Hepatocyte (in vitro differentiated cells): ENCODE measurements at regions not wholly inside any gene's neighbourhood (a gene's known extent, or its start where the extent isn't known, plus 50 kb on each side); places are given as distances from the start of the nearest gene placed in this dataset.

Experiments used
- DNase-seq: peaks from one replicate; pipeline ENCODE4 v3.0.0-alpha.2; 2016; ENCODE audit warnings: low spot score
- H2AFZ ChIP-seq: fragments of 200-600 bp; sonication (generic); 2 replicates; pipeline ENCODE4 v1.6.0; 2016; ENCODE audit warnings: antibody characterized with exemption, mild to moderate bottlenecking
- H3K27ac ChIP-seq: fragments of 200-600 bp; sonication (generic); 2 replicates; pipeline ENCODE4 v1.5.1; 2016; ENCODE audit warnings: mild to moderate bottlenecking
- H3K27me3 ChIP-seq: fragments of 200-600 bp; sonication (generic); 2 replicates; pipeline ENCODE4 v1.6.1; 2016
- H3K36me3 ChIP-seq: fragments of 200-600 bp; sonication (generic); replicated peaks from 2 replicates; pipeline ENCODE4 v1.5.1; 2016; ENCODE audit warnings: low read depth; ENCODE audit not compliant: insufficient read depth
- H3K4me1 ChIP-seq: fragments of 200-600 bp; sonication (generic); 2 replicates; pipeline ENCODE4 v1.5.1; 2016; ENCODE audit warnings: mild to moderate bottlenecking, moderate library complexity; ENCODE audit not compliant: insufficient read depth
- H3K4me2 ChIP-seq: fragments of 200-600 bp; sonication (generic); 2 replicates; pipeline ENCODE4 v1.6.0; 2016
- H3K4me3 ChIP-seq: fragments of 200-600 bp; sonication (generic); 2 replicates; pipeline ENCODE4 v1.5.1; 2016; ENCODE audit warnings: mild to moderate bottlenecking
- H3K79me2 ChIP-seq: fragments of 200-600 bp; sonication (generic); 2 replicates; pipeline ENCODE4 v1.6.0; 2017; ENCODE audit warnings: mild to moderate bottlenecking
- H3K9me2 ChIP-seq: fragments of 200-600 bp; sonication (generic); replicated peaks from 2 replicates; pipeline ENCODE4 v1.6.0; 2017; ENCODE audit warnings: mild to moderate bottlenecking; ENCODE audit not compliant: insufficient read depth
- H3K9me3 ChIP-seq: fragments of 200-600 bp; sonication (generic); 2 replicates; pipeline ENCODE4 v1.5.1; 2016; ENCODE audit warnings: low read depth, mild to moderate bottlenecking
- H4K20me1 ChIP-seq: fragments of 200-600 bp; sonication (generic); 2 replicates; pipeline ENCODE4 v1.6.0; 2016; ENCODE audit warnings: mild to moderate bottlenecking; ENCODE audit not compliant: insufficient read depth, poor library complexity, severe bottlenecking
- CTCF ChIP-seq: fragments of 200-600 bp; sonication (generic); IDR thresholded peaks from 2 replicates; pipeline ENCODE4 v1.5.1; 2016; ENCODE audit warnings: antibody characterized with exemption, mild to moderate bottlenecking; ENCODE audit not compliant: poor library complexity
- EZH2 ChIP-seq: fragments of 200-600 bp; sonication (generic); IDR thresholded peaks from 2 replicates; pipeline ENCODE4 v1.6.1; 2016; ENCODE audit warnings: antibody characterized with exemption, mild to moderate bottlenecking, borderline replicate concordance
- EZH2phosphoT487 ChIP-seq: fragments of 200-600 bp; sonication (generic); IDR thresholded peaks from one replicate; pipeline ENCODE4 v1.6.1; 2018; ENCODE audit warnings: antibody characterized with exemption, mild to moderate bottlenecking, low read depth, moderate library complexity; ENCODE audit not compliant: unreplicated experiment, severe bottlenecking
- WGBS: methylation state at CpG from one replicate; pipeline ENCODE4 v1.1.6; 2016; ENCODE audit warnings: low lambda C conversion rate; ENCODE audit errors: missing lambda C conversion rate; 5-methylcytosine and 5-hydroxymethylcytosine counted together

- H3K27ac ChIP-seq, result peak overlapping the region; percentile 60
- 86% methylated on average over 16 of the region's 16 CpGs for WGBS
- no peak overlapping the region for H2AFZ ChIP-seq
These were observed 87.1 kb downstream of the CEBPB start for GRCh38 chr20:50277460-50278376.

GRCh38 chr20:50278377-50278683, 87.7 kb downstream of the CEBPB start:
- no peak overlapping the region for H2AFZ ChIP-seq
- no peaks in the 10 kb centered on the region for H3K9me2 ChIP-seq
- WGBS, result 71% methylated on average over 5 of the region's 5 CpGs
- no peaks in the 10 kb centered on the region for H4K20me1 ChIP-seq
- no peak overlapping the region for H3K4me2 ChIP-seq
- H3K9me3 ChIP-seq, result no peaks in the 10 kb centered on the region
- H3K4me3 ChIP-seq, result no peak overlapping the region
- peak overlapping the region; percentile 60 for H3K27ac ChIP-seq
- no peaks in the 10 kb centered on the region for H3K36me3 ChIP-seq
- H3K79me2 ChIP-seq, result no peaks in the 10 kb centered on the region
- DNase-seq, result no peak
- H3K4me1 ChIP-seq, result peaks cover 11% of the 10 kb centered on the region
- TF ChIP-seq CTCF (no peak), EZH2 (no peak), EZH2phosphoT487 (no peak)
- no peaks in the 10 kb centered on the region for H3K27me3 ChIP-seq

More at GRCh38 chr20:50277460-50278376, 87.1 kb downstream of the CEBPB start:
- Histone ChIP-seq H3K9me3 (no peaks in the 10 kb centered on the region), H3K4me2 (no peak overlapping the region), H3K4me3 (no peak overlapping the region), H3K27me3 (no peaks in the 10 kb centered on the region), H3K4me1 (peaks cover 11% of the 10 kb centered on the region), H4K20me1 (no peaks in the 10 kb centered on the region), H3K36me3 (no peaks in the 10 kb centered on the region), H3K79me2 (no peaks in the 10 kb centered on the region), H3K9me2 (no peaks in the 10 kb centered on the region)
- DNase-seq, result no peak
- TF ChIP-seq CTCF (no peak), EZH2 (no peak), EZH2phosphoT487 (no peak)

- no peaks in the 10 kb centered on the region for H3K79me2 ChIP-seq
- peak; percentile 61 for DNase-seq
- no peaks in the 10 kb centered on the region for H3K9me3 ChIP-seq
- TF ChIP-seq EZH2 (no peak), EZH2phosphoT487 (no peak)
- H2AFZ ChIP-seq, result no peak overlapping the region
- no peaks in the 10 kb centered on the region for H3K36me3 ChIP-seq
- 77% methylated on average over 17 of the region's 17 CpGs for WGBS
- no peaks in the 10 kb centered on the region for H3K9me2 ChIP-seq
- no peaks in the 10 kb centered on the region for H3K27me3 ChIP-seq
- H4K20me1 ChIP-seq, result no peaks in the 10 kb centered on the region
- H3K4me2 ChIP-seq, result no peak overlapping the region
- no peak overlapping the region for H3K4me3 ChIP-seq
- H3K27ac ChIP-seq, result peak overlapping the region; percentile 60
- peaks cover 11% of the 10 kb centered on the region for H3K4me1 ChIP-seq
These were observed 88.3 kb downstream of the CEBPB start for GRCh38 chr20:50278684-50279531.
